GM18517 (cell line): ENCODE measurements at regions not wholly inside any gene's neighbourhood (a gene's known extent, or its start where the extent isn't known, plus 50 kb on each side); places are given as distances from the start of the nearest gene placed in this dataset.
"Not testable (repeated sequence)": the region's sequence is repeated elsewhere in the genome, so short reads cannot be mapped to it uniquely, and the experiment has no call there.

ENCODE experiments used
- ATAC-seq: cut with Tn5 transposase; IDR thresholded peaks from one replicate; pipeline ENCODE4 v1.9.1; 2021; ENCODE audit warnings: mild to moderate bottlenecking, moderate library complexity; ENCODE audit not compliant: unreplicated experiment

- no peak for ATAC-seq
These were observed 70.1 kb upstream of the HECW1 start for GRCh38 chr7:43042302-43042701.

DNA sequence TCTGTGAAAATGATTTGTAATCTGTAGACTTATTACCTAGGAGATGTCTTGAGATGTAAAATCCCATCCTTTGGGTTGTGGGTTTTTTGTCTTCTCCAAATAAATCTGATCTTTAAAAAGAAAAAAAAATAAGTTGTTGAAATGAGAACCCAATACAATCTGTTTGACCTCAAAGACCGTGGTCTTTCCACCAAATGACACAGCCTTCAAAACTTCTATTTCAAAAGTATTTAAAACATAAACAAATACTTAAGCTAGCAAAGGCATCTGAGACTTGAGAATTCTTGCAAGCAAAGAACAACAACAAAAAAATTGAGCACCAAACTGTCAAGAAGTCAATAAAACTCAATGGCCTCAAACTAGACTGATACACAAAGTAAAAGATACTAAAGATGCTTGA lies 67.9 kb upstream of the HECW1 start:
- no peak for ATAC-seq

DNA sequence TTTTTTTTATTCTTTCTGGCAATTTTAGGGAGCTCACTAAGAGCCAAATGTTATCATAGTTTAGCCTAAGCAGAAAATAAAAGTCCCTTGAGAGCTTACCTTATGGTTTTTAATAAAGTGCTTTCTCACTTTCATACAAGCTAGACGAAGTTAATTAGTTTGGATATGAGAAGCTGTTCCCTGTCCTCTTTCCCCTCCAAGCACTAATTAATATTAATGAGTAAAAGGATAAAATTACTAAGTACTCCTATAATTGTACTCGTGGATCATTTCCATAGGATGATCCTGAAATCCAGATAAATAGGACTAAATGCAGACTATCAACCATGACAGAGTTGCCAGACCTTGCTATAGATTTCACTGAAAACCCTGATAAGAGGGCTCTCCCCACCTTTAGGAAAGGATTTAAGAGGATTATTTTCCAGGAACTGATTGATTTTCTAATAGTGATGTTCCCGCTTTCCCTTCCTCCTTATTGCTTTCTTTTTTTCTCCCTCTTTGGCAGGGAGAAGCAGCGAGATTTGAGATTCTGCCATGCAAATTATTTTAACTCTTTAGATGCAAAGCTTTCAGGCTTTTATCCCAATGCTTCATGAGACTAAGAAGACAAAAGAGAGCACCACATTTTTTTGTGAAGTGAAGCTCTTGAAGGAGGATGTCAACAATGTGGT lies 58.3 kb upstream of the HECW1 start:
- ATAC-seq: no peak

DNA sequence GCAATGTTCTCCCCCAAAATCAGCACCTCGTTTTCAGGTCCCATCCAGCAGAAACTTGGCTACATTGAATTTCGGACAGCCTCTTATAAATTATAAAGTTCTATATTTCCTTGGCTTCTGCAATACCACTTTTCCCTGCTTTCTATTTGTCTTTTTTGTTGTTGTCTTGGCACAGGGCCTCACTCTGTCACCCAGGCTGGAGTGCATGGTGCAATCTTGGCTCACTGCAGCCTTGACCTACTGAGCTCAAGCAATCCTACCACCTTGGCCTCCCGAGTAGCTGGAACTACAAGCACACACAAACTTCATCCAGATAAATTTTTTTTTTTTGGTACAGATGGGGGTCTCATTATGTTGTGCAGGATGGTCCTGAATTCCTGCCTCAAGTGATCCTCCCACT lies 55.3 kb upstream of the HECW1 start:
- no peak for ATAC-seq

- ATAC-seq: peak; percentile 40
These were observed 54.0 kb upstream of the HECW1 start for GRCh38 chr7:43058271-43059066.

DNA sequence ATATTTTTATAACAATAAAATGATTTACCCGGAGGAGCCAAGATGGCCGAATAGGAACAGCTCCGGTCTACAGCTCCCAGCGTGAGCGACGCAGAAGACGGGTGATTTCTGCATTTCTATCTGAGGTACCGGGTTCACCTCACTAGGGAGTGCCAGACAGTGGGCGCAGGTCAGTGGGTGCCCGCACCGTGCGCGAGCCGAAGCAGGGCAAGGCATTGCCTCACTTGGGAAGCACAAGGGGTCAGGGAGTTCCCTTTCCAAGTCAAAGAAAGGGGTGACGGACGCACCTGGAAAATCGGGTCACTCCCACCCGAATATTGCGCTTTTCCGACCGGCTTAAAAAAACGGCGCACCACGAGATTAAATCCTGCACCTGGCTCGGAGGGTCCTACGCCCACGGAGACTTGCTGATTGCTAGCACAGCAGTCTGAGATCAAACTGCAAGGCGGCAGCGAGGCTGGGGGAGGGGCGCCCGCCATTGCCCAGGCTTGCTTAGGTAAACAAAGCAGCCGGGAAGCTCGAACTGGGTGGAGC lies 53.3 kb upstream of the HECW1 start:
- ATAC-seq: not testable (repeated sequence)
